GM23338 (cell line): ENCODE measurements at regions not wholly inside any gene's neighbourhood (a gene's known extent, or its start where the extent isn't known, plus 50 kb on each side); places are given as distances from the start of the nearest gene placed in this dataset.

Source experiments
- ATAC-seq: fragments of 200-7000 bp; cut with Tn5 transposase; 3 replicates; pipeline ENCODE4 v1.9.1; 2020
- DNase-seq: peaks from one replicate; pipeline ENCODE4 v3.0.0-alpha.2; 2015; ENCODE audit warnings: low spot score
- H2AFZ ChIP-seq: fragments of 200-600 bp; sonication (generic); 2 replicates; pipeline ENCODE4 v1.8.0; 2016; ENCODE audit warnings: antibody characterized with exemption, mild to moderate bottlenecking, moderate library complexity
- H3F3A ChIP-seq: fragments of 200-600 bp; sonication (generic); replicated peaks from 2 replicates; pipeline ENCODE4 v1.8.0; 2017; ENCODE audit warnings: antibody characterized with exemption, mixed run types, low read depth
- H3K27ac ChIP-seq: fragments of 200-600 bp; sonication (generic); 2 replicates; pipeline ENCODE4 v1.6.1; 2016; ENCODE audit warnings: low read depth
- H3K27me3 ChIP-seq: fragments of 200-600 bp; sonication (generic); 2 replicates; pipeline ENCODE4 v1.8.0; 2016; ENCODE audit warnings: mild to moderate bottlenecking, mixed run types, moderate library complexity; ENCODE audit not compliant: insufficient read depth
- H3K36me3 ChIP-seq: fragments of 200-600 bp; sonication (generic); 2 replicates; pipeline ENCODE4 v1.8.0; 2016; ENCODE audit warnings: mild to moderate bottlenecking; ENCODE audit not compliant: insufficient read depth
- H3K4me1 ChIP-seq: fragments of 200-600 bp; sonication (generic); 2 replicates; pipeline ENCODE4 v1.8.0; 2016; ENCODE audit warnings: mild to moderate bottlenecking, moderate library complexity; ENCODE audit not compliant: insufficient read depth
- H3K4me2 ChIP-seq: fragments of 200-600 bp; sonication (generic); 2 replicates; pipeline ENCODE4 v1.7.1; 2017; ENCODE audit warnings: mixed run types
- H3K4me3 ChIP-seq: fragments of 200-600 bp; sonication (generic); 2 replicates; pipeline ENCODE4 v1.6.1; 2016; ENCODE audit warnings: mixed run types
- H3K79me2 ChIP-seq: fragments of 200-600 bp; sonication (generic); replicated peaks from 2 replicates; pipeline ENCODE4 v1.8.0; 2017; ENCODE audit warnings: mild to moderate bottlenecking; ENCODE audit not compliant: insufficient read depth
- H3K9me2 ChIP-seq: fragments of 200-600 bp; sonication (generic); 2 replicates; pipeline ENCODE4 v1.8.0; 2017; ENCODE audit not compliant: insufficient read depth
- H4K20me1 ChIP-seq: fragments of 200-600 bp; sonication (generic); replicated peaks from 2 replicates; pipeline ENCODE4 v1.8.0; 2017; ENCODE audit warnings: mild to moderate bottlenecking; ENCODE audit not compliant: insufficient read depth
- H3K27ac Mint-ChIP-seq: 2 replicates; pipeline ENCODE4 v1.8.0; 2020; ENCODE audit warnings: inconsistent platforms, mild to moderate bottlenecking, moderate library complexity, mixed read lengths
- H3K27me3 Mint-ChIP-seq: 3 replicates; pipeline ENCODE4 v1.8.0; 2022; ENCODE audit warnings: low read depth, mild to moderate bottlenecking, moderate library complexity, mixed read lengths, inconsistent platforms; ENCODE audit not compliant: insufficient read depth, poor library complexity
- H3K36me3 Mint-ChIP-seq: 3 replicates; pipeline ENCODE4 v1.8.0; 2021; ENCODE audit warnings: low read depth, mild to moderate bottlenecking, inconsistent platforms, moderate library complexity, mixed read lengths
- H3K4me1 Mint-ChIP-seq: 3 replicates; pipeline ENCODE4 v1.8.0; 2020; ENCODE audit warnings: mild to moderate bottlenecking, inconsistent platforms, mixed read lengths
- H3K4me3 Mint-ChIP-seq: 3 replicates; pipeline ENCODE4 v1.8.0; 2021; ENCODE audit warnings: moderate library complexity, mild to moderate bottlenecking, inconsistent platforms, mixed read lengths
- H3K9me3 Mint-ChIP-seq: 3 replicates; pipeline ENCODE4 v1.8.0; 2020; ENCODE audit warnings: moderate library complexity, mild to moderate bottlenecking, inconsistent platforms, mixed read lengths
- CREB1 ChIP-seq: fragments of 250-450 bp; sonication (Bioruptor Pico); IDR thresholded peaks from 2 replicates; pipeline ENCODE4 v1.5.0; 2020; ENCODE audit warnings: low read depth, mild to moderate bottlenecking, moderate library complexity
- EZH2 ChIP-seq: fragments of 200-600 bp; sonication (generic); IDR thresholded peaks from one replicate; pipeline ENCODE4 v1.8.0; 2017; ENCODE audit warnings: antibody characterized with exemption, mild to moderate bottlenecking, low read depth; ENCODE audit not compliant: unreplicated experiment
- EZH2phosphoT487 ChIP-seq: fragments of 200-600 bp; sonication (generic); IDR thresholded peaks from one replicate; pipeline ENCODE4 v1.8.1; 2018; ENCODE audit warnings: antibody characterized with exemption; ENCODE audit not compliant: unreplicated experiment
- JUNB ChIP-seq: IDR thresholded peaks from one replicate; pipeline ENCODE4 v1.6.1; 2016; ENCODE audit warnings: antibody characterized with exemption; ENCODE audit not compliant: unreplicated experiment
- NANOG ChIP-seq: IDR thresholded peaks from 2 replicates; pipeline ENCODE4 v1.6.1; 2016; ENCODE audit warnings: antibody characterized with exemption, borderline replicate concordance
- POLR2AphosphoS5 ChIP-seq: IDR thresholded peaks from 2 replicates; pipeline ENCODE4 v1.6.1; 2016; ENCODE audit warnings: antibody characterized with exemption, low read depth
- STAT1 ChIP-seq: IDR thresholded peaks from one replicate; pipeline ENCODE4 v1.6.1; 2016; ENCODE audit warnings: antibody characterized with exemption; ENCODE audit not compliant: unreplicated experiment
- ZNF114 ChIP-seq: fragments of 250-450 bp; sonication (Bioruptor Pico); IDR thresholded peaks from 2 replicates; pipeline ENCODE4 v1.5.0; 2020; ENCODE audit warnings: mild to moderate bottlenecking, moderate library complexity
- ZNF331 ChIP-seq: fragments of 250-450 bp; sonication (Bioruptor Pico); IDR thresholded peaks from 2 replicates; pipeline ENCODE4 v1.5.0; 2020; ENCODE audit warnings: low read depth, mild to moderate bottlenecking, moderate library complexity
- TF ChIP-seq, protein P1 (sequence below): IDR thresholded peaks from one replicate; pipeline ENCODE4 v1.6.1; 2018; ENCODE audit warnings: antibody characterized with exemption; ENCODE audit not compliant: unreplicated experiment
- TF ChIP-seq, protein P2 (sequence below): fragments of 250-450 bp; sonication (Bioruptor Pico); IDR thresholded peaks from 2 replicates; pipeline ENCODE4 v1.5.0; 2020; ENCODE audit warnings: mild to moderate bottlenecking, moderate library complexity
- TF ChIP-seq, protein P3 (sequence below), 2 experiments: fragments of 200-600 bp in 1 of 2; sonication (generic) in 1 of 2; conservative IDR thresholded peaks; 2 replicates each; pipeline versions ENCODE4 v1.5.1 to v1.6.1; 2016 to 2017; ENCODE audit warnings: antibody characterized with exemption in 2 of 2, low read depth in 2 of 2, mild to moderate bottlenecking in 2 of 2, moderate library complexity in 1 of 2
- TF ChIP-seq, protein P4 (sequence below): IDR thresholded peaks from 2 replicates; pipeline ENCODE4 v1.6.1; 2016; ENCODE audit warnings: antibody characterized with exemption

DNA sequence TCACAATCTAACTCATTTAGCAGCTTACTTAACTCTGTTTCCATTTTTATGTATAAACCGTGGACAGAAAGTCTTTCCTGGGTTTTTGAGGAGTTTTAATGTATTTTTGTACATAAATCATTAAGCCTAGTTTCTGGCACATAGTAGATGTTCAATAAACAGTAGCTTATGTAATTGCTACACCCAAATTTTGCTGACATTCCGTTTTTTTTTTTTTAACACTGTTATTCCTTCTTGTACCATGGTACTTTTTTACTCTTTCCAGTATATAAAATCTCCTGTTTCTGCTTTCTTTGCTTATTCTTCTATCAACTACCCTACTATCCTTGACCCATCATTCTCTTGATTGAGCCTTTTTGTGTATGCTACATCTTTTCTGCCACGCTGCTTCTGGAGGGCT, 1151.3 kb upstream of the CRIM1 start:
- no peaks in the 10 kb centered on the region for H3F3A ChIP-seq
- TF ChIP-seq ZNF114 (CRISPR knock-in tag) (no peak), EZH2phosphoT487 (no peak), NANOG (no peak), JUNB (no peak), EZH2 (no peak), CREB1 (CRISPR knock-in tag) (no peak), STAT1 (no peak), POLR2AphosphoS5 (no peak), ZNF331 (CRISPR knock-in tag) (no peak)
- TF ChIP-seq, protein P1, sequence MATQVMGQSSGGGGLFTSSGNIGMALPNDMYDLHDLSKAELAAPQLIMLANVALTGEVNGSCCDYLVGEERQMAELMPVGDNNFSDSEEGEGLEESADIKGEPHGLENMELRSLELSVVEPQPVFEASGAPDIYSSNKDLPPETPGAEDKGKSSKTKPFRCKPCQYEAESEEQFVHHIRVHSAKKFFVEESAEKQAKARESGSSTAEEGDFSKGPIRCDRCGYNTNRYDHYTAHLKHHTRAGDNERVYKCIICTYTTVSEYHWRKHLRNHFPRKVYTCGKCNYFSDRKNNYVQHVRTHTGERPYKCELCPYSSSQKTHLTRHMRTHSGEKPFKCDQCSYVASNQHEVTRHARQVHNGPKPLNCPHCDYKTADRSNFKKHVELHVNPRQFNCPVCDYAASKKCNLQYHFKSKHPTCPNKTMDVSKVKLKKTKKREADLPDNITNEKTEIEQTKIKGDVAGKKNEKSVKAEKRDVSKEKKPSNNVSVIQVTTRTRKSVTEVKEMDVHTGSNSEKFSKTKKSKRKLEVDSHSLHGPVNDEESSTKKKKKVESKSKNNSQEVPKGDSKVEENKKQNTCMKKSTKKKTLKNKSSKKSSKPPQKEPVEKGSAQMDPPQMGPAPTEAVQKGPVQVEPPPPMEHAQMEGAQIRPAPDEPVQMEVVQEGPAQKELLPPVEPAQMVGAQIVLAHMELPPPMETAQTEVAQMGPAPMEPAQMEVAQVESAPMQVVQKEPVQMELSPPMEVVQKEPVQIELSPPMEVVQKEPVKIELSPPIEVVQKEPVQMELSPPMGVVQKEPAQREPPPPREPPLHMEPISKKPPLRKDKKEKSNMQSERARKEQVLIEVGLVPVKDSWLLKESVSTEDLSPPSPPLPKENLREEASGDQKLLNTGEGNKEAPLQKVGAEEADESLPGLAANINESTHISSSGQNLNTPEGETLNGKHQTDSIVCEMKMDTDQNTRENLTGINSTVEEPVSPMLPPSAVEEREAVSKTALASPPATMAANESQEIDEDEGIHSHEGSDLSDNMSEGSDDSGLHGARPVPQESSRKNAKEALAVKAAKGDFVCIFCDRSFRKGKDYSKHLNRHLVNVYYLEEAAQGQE, result no peak
- TF ChIP-seq, protein P2, sequence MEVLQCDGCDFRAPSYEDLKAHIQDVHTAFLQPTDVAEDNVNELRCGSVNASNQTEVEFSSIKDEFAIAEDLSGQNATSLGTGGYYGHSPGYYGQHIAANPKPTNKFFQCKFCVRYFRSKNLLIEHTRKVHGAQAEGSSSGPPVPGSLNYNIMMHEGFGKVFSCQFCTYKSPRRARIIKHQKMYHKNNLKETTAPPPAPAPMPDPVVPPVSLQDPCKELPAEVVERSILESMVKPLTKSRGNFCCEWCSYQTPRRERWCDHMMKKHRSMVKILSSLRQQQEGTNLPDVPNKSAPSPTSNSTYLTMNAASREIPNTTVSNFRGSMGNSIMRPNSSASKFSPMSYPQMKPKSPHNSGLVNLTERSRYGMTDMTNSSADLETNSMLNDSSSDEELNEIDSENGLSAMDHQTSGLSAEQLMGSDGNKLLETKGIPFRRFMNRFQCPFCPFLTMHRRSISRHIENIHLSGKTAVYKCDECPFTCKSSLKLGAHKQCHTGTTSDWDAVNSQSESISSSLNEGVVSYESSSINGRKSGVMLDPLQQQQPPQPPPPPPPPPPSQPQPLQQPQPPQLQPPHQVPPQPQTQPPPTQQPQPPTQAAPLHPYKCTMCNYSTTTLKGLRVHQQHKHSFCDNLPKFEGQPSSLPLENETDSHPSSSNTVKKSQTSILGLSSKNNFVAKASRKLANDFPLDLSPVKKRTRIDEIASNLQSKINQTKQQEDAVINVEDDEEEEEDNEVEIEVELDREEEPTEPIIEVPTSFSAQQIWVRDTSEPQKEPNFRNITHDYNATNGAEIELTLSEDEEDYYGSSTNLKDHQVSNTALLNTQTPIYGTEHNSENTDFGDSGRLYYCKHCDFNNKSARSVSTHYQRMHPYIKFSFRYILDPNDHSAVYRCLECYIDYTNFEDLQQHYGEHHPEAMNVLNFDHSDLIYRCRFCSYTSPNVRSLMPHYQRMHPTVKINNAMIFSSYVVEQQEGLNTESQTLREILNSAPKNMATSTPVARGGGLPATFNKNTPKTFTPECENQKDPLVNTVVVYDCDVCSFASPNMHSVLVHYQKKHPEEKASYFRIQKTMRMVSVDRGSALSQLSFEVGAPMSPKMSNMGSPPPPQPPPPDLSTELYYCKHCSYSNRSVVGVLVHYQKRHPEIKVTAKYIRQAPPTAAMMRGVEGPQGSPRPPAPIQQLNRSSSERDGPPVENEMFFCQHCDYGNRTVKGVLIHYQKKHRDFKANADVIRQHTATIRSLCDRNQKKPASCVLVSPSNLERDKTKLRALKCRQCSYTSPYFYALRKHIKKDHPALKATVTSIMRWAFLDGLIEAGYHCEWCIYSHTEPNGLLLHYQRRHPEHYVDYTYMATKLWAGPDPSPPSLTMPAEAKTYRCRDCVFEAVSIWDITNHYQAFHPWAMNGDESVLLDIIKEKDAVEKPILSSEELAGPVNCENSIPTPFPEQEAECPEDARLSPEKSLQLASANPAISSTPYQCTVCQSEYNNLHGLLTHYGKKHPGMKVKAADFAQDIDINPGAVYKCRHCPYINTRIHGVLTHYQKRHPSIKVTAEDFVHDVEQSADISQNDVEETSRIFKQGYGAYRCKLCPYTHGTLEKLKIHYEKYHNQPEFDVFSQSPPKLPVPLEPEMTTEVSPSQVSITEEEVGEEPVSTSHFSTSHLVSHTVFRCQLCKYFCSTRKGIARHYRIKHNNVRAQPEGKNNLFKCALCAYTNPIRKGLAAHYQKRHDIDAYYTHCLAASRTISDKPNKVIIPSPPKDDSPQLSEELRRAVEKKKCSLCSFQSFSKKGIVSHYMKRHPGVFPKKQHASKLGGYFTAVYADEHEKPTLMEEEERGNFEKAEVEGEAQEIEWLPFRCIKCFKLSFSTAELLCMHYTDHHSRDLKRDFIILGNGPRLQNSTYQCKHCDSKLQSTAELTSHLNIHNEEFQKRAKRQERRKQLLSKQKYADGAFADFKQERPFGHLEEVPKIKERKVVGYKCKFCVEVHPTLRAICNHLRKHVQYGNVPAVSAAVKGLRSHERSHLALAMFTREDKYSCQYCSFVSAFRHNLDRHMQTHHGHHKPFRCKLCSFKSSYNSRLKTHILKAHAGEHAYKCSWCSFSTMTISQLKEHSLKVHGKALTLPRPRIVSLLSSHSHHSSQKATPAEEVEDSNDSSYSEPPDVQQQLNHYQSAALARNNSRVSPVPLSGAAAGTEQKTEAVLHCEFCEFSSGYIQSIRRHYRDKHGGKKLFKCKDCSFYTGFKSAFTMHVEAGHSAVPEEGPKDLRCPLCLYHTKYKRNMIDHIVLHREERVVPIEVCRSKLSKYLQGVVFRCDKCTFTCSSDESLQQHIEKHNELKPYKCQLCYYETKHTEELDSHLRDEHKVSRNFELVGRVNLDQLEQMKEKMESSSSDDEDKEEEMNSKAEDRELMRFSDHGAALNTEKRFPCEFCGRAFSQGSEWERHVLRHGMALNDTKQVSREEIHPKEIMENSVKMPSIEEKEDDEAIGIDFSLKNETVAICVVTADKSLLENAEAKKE (CRISPR knock-in tag), result no peak
- TF ChIP-seq, protein P3, sequence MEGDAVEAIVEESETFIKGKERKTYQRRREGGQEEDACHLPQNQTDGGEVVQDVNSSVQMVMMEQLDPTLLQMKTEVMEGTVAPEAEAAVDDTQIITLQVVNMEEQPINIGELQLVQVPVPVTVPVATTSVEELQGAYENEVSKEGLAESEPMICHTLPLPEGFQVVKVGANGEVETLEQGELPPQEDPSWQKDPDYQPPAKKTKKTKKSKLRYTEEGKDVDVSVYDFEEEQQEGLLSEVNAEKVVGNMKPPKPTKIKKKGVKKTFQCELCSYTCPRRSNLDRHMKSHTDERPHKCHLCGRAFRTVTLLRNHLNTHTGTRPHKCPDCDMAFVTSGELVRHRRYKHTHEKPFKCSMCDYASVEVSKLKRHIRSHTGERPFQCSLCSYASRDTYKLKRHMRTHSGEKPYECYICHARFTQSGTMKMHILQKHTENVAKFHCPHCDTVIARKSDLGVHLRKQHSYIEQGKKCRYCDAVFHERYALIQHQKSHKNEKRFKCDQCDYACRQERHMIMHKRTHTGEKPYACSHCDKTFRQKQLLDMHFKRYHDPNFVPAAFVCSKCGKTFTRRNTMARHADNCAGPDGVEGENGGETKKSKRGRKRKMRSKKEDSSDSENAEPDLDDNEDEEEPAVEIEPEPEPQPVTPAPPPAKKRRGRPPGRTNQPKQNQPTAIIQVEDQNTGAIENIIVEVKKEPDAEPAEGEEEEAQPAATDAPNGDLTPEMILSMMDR (conservative IDR thresholded peaks at IDR 0.05; ENCODE audit: low read depth in 2 of 2), result no peak
- TF ChIP-seq, protein P4, sequence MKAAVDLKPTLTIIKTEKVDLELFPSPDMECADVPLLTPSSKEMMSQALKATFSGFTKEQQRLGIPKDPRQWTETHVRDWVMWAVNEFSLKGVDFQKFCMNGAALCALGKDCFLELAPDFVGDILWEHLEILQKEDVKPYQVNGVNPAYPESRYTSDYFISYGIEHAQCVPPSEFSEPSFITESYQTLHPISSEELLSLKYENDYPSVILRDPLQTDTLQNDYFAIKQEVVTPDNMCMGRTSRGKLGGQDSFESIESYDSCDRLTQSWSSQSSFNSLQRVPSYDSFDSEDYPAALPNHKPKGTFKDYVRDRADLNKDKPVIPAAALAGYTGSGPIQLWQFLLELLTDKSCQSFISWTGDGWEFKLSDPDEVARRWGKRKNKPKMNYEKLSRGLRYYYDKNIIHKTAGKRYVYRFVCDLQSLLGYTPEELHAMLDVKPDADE, result no peak
- DNase-seq (no peak), ATAC-seq (no peak)
- no peaks in the 10 kb centered on the region for H4K20me1 ChIP-seq
- Mint-ChIP-seq H3K27ac (no peak overlapping the region), H3K9me3 (peaks cover 3% of the 10 kb centered on the region; the same call in 1 of the 3 replicates), H3K36me3 (0 out of 3 replicates have a peak, but pooled peaks cover 4% of the 10 kb centered on the region), H3K27me3 (peaks cover 3% of the 10 kb centered on the region), H3K4me3 (no peak overlapping the region), H3K4me1 (no peaks in the 10 kb centered on the region)
- H3K27ac ChIP-seq, result no peak overlapping the region
- no peaks in the 10 kb centered on the region for H3K9me2 ChIP-seq
- H3K36me3 ChIP-seq, result no peaks in the 10 kb centered on the region
- H3K4me3 ChIP-seq, result no peak overlapping the region
- H3K79me2 ChIP-seq, result no peaks in the 10 kb centered on the region
- H3K27me3 ChIP-seq, result no peaks in the 10 kb centered on the region
- no peak overlapping the region for H2AFZ ChIP-seq
- no peaks in the 10 kb centered on the region for H3K4me1 ChIP-seq
- no peak overlapping the region for H3K4me2 ChIP-seq
